MM.1S (cell line): ENCODE measurements at regions not wholly inside any gene's neighbourhood (a gene's known extent, or its start where the extent isn't known, plus 50 kb on each side); places are given as distances from the start of the nearest gene placed in this dataset.

Experiments
- DNase-seq: peaks from one replicate; pipeline ENCODE4 v3.0.0-alpha.2; 2015
- H2AFZ ChIP-seq: fragments of 300-600 bp; sonication (generic); 2 replicates; pipeline ENCODE4 v1.6.0; 2016; ENCODE audit warnings: antibody characterized with exemption, low read length
- H3F3A ChIP-seq: fragments of 300-600 bp; sonication (generic); 2 replicates; pipeline ENCODE4 v1.6.1; 2016; ENCODE audit warnings: mild to moderate bottlenecking, antibody characterized with exemption, low read length, moderate library complexity, mixed read lengths; ENCODE audit not compliant: insufficient read depth
- H3K27ac ChIP-seq: fragments of 300-600 bp; sonication (generic); 2 replicates; pipeline ENCODE4 v1.5.1; 2016; ENCODE audit warnings: mild to moderate bottlenecking, low read length
- H3K27me3 ChIP-seq: fragments of 300-600 bp; sonication (generic); replicated peaks from 2 replicates; pipeline ENCODE4 v1.6.0; 2016; ENCODE audit warnings: low read length; ENCODE audit not compliant: insufficient read depth
- H3K36me3 ChIP-seq: fragments of 300-600 bp; sonication (generic); replicated peaks from 2 replicates; pipeline ENCODE4 v1.6.1; 2016; ENCODE audit warnings: mild to moderate bottlenecking, low read length, mixed read lengths; ENCODE audit not compliant: insufficient read depth
- H3K4me1 ChIP-seq: fragments of 300-600 bp; sonication (generic); 2 replicates; pipeline ENCODE4 v1.6.1; 2016; ENCODE audit warnings: low read length, mixed read lengths
- H3K4me2 ChIP-seq: fragments of 300-600 bp; sonication (generic); 2 replicates; pipeline ENCODE4 v1.6.0; 2016; ENCODE audit warnings: low read depth, low read length
- H3K4me3 ChIP-seq: fragments of 300-600 bp; sonication (generic); 2 replicates; pipeline ENCODE4 v1.5.1; 2016; ENCODE audit warnings: low read length, mixed read lengths
- H3K79me2 ChIP-seq: fragments of 300-600 bp; sonication (generic); 2 replicates; pipeline ENCODE4 v1.6.1; 2016; ENCODE audit warnings: mixed run types, low read length, mixed read lengths
- H3K9ac ChIP-seq: fragments of 300-600 bp; sonication (generic); 2 replicates; pipeline ENCODE4 v1.6.1; 2016; ENCODE audit warnings: low read length, mixed read lengths
- H3K9me2 ChIP-seq: fragments of 300-600 bp; sonication (generic); replicated peaks from 2 replicates; pipeline ENCODE4 v1.6.1; 2016; ENCODE audit warnings: mild to moderate bottlenecking, low read length, mixed read lengths; ENCODE audit not compliant: insufficient read depth
- H3K9me3 ChIP-seq: fragments of 300-600 bp; sonication (generic); replicated peaks from 2 replicates; pipeline ENCODE4 v1.6.1; 2016; ENCODE audit warnings: mild to moderate bottlenecking, low read length, mixed read lengths; ENCODE audit not compliant: insufficient read depth
- H4K20me1 ChIP-seq: fragments of 300-600 bp; sonication (generic); 2 replicates; pipeline ENCODE4 v1.6.1; 2016; ENCODE audit warnings: mild to moderate bottlenecking, low read length, moderate library complexity, mixed read lengths; ENCODE audit not compliant: insufficient read depth
- CTCF ChIP-seq: fragments of 300-600 bp; sonication (generic); IDR thresholded peaks from 2 replicates; pipeline ENCODE4 v1.5.1; 2016; ENCODE audit warnings: antibody characterized with exemption, low read length, mixed read lengths
- EZH2 ChIP-seq: fragments of 300-600 bp; sonication (generic); optimal IDR thresholded peaks from 2 replicates; pipeline ENCODE3; 2017; ENCODE audit warnings: low read depth, mild to moderate bottlenecking, antibody characterized with exemption, low read length, mixed read lengths
- EZH2phosphoT487 ChIP-seq: fragments of 300-600 bp; sonication (generic); IDR thresholded peaks from 2 replicates; pipeline ENCODE4 v1.6.1; 2018; ENCODE audit warnings: antibody characterized with exemption, low read length

GRCh38 chr5:152315942-152316341 lies 89.1 kb downstream of the NMUR2 start:
- Histone ChIP-seq H3K9me3 (no peaks in the 10 kb centered on the region), H3K9ac (no peak overlapping the region), H3K79me2 (no peaks in the 10 kb centered on the region), H3K4me1 (no peaks in the 10 kb centered on the region), H3K9me2 (no peaks in the 10 kb centered on the region), H3K36me3 (no peaks in the 10 kb centered on the region), H3K27ac (no peak overlapping the region), H3K4me2 (no peak overlapping the region), H2AFZ (no peak overlapping the region), H3K27me3 (no peaks in the 10 kb centered on the region), H4K20me1 (no peaks in the 10 kb centered on the region), H3F3A (no peaks in the 10 kb centered on the region), H3K4me3 (no peak overlapping the region)
- TF ChIP-seq EZH2phosphoT487 (no peak), CTCF (no peak), EZH2 (no peak)
- DNase-seq, result no peak

- Histone ChIP-seq H3K27me3 (no peaks in the 10 kb centered on the region), H3K4me3 (no peak overlapping the region), H3K36me3 (no peaks in the 10 kb centered on the region), H3K4me1 (peaks cover 7% of the 10 kb centered on the region), H3F3A (no peaks in the 10 kb centered on the region), H3K79me2 (no peaks in the 10 kb centered on the region), H3K4me2 (no peak overlapping the region), H3K9me2 (no peaks in the 10 kb centered on the region), H3K9me3 (no peaks in the 10 kb centered on the region), H2AFZ (no peak overlapping the region), H3K9ac (no peak overlapping the region), H3K27ac (no peak overlapping the region), H4K20me1 (no peaks in the 10 kb centered on the region)
- no peak for TF ChIP-seq EZH2phosphoT487
- TF ChIP-seq CTCF, result no peak
- TF ChIP-seq EZH2, result no peak
- DNase-seq, result no peak
Observed at GRCh38 chr5:152314196-152314829, 90.8 kb downstream of the NMUR2 start.

- Histone ChIP-seq H3K27me3 (no peaks in the 10 kb centered on the region), H3K9me3 (no peaks in the 10 kb centered on the region), H2AFZ (no peak overlapping the region), H3K36me3 (no peaks in the 10 kb centered on the region), H3F3A (no peaks in the 10 kb centered on the region), H4K20me1 (no peaks in the 10 kb centered on the region), H3K4me3 (no peak overlapping the region), H3K4me1 (peaks cover 7% of the 10 kb centered on the region), H3K9ac (no peak overlapping the region), H3K9me2 (no peaks in the 10 kb centered on the region), H3K27ac (no peak overlapping the region), H3K4me2 (no peak overlapping the region), H3K79me2 (no peaks in the 10 kb centered on the region)
- no peak for TF ChIP-seq EZH2phosphoT487
- TF ChIP-seq CTCF, result no peak
- TF ChIP-seq EZH2, result no peak
- DNase-seq, result no peak
Observed at GRCh38 chr5:152309926-152310450, 95.1 kb downstream of the NMUR2 start.
